H9 (cell line): ENCODE measurements at regions not wholly inside any gene's neighbourhood (a gene's known extent, or its start where the extent isn't known, plus 50 kb on each side); places are given as distances from the start of the nearest gene placed in this dataset.

Experiments
- DNase-seq: peaks from one replicate; pipeline ENCODE4 v3.0.0-alpha.2; 2017
- H2AFZ ChIP-seq: one replicate; pipeline ENCODE4 v1.6.1; 2013; ENCODE audit warnings: mild to moderate bottlenecking, low read length, control low read depth, moderate library complexity
- H2AK5ac ChIP-seq: 2 replicates; pipeline ENCODE4 v1.6.1; 2013; ENCODE audit warnings: low read length, control low read depth, mixed read lengths; ENCODE audit not compliant: insufficient read length
- H2BK120ac ChIP-seq: one replicate; pipeline ENCODE4 v1.6.1; 2013; ENCODE audit warnings: low read depth, mild to moderate bottlenecking, low read length, control low read depth, inconsistent platforms; ENCODE audit not compliant: poor library complexity, severe bottlenecking
- H2BK12ac ChIP-seq: 2 replicates; pipeline ENCODE4 v1.6.1; 2013; ENCODE audit warnings: low read length, control low read depth, mixed read lengths, low read depth; ENCODE audit not compliant: insufficient read length
- H2BK15ac ChIP-seq: 2 replicates; pipeline ENCODE4 v1.6.1; 2013; ENCODE audit warnings: low read depth, low read length, control low read depth
- H2BK20ac ChIP-seq: one replicate; pipeline ENCODE4 v1.6.1; 2013; ENCODE audit warnings: low read depth, mild to moderate bottlenecking, low read length, control low read depth, inconsistent platforms; ENCODE audit not compliant: poor library complexity, severe bottlenecking
- H2BK5ac ChIP-seq: 2 replicates; pipeline ENCODE4 v1.6.1; 2013; ENCODE audit warnings: low read length, control low read depth, mixed read lengths; ENCODE audit not compliant: insufficient read length
- H3K14ac ChIP-seq: 2 replicates; pipeline ENCODE4 v1.6.1; 2013; ENCODE audit warnings: low read length, control low read depth; ENCODE audit not compliant: insufficient read depth
- H3K18ac ChIP-seq: 2 replicates; pipeline ENCODE4 v1.6.1; 2013; ENCODE audit warnings: low read depth, mild to moderate bottlenecking, mixed read lengths, low read length, control low read depth; ENCODE audit not compliant: insufficient read length
- H3K23ac ChIP-seq: 2 replicates; pipeline ENCODE4 v1.6.1; 2013; ENCODE audit warnings: low read length, control low read depth, mixed read lengths, low read depth; ENCODE audit not compliant: insufficient read length
- H3K23me2 ChIP-seq: 2 replicates; pipeline ENCODE4 v1.6.1; 2013; ENCODE audit warnings: low read depth, mild to moderate bottlenecking, mixed read lengths, low read length, control low read depth; ENCODE audit not compliant: insufficient read length, poor library complexity, severe bottlenecking
- H3K27ac ChIP-seq: 2 replicates; pipeline ENCODE4 v1.5.1; 2013; ENCODE audit warnings: low read length, control low read depth, mixed read lengths, low read depth; ENCODE audit not compliant: insufficient read length
- H3K27me3 ChIP-seq: 2 replicates; pipeline ENCODE4 v1.6.1; 2013; ENCODE audit warnings: low read length, control low read depth, inconsistent platforms; ENCODE audit not compliant: insufficient read depth
- H3K4ac ChIP-seq: 2 replicates; pipeline ENCODE4 v1.6.1; 2013; ENCODE audit warnings: low read depth, mild to moderate bottlenecking, control low read depth, inconsistent platforms, low read length, moderate library complexity
- H3K4me1 ChIP-seq: 2 replicates; pipeline ENCODE4 v1.6.1; 2013; ENCODE audit warnings: low read length, control low read depth, inconsistent platforms; ENCODE audit not compliant: insufficient read depth
- H3K4me2 ChIP-seq: 2 replicates; pipeline ENCODE4 v1.6.1; 2013; ENCODE audit warnings: low read length, control low read depth, mixed read lengths; ENCODE audit not compliant: insufficient read length, insufficient read depth
- H3K56ac ChIP-seq: 2 replicates; pipeline ENCODE4 v1.6.1; 2013; ENCODE audit warnings: low read depth, mild to moderate bottlenecking, mixed read lengths, low read length, control low read depth; ENCODE audit not compliant: insufficient read length
- H3K79me1 ChIP-seq: 2 replicates; pipeline ENCODE4 v1.6.1; 2013; ENCODE audit warnings: low read depth, mild to moderate bottlenecking, moderate library complexity, low read length, control low read depth, inconsistent platforms; ENCODE audit not compliant: insufficient read depth, poor library complexity, severe bottlenecking
- H3K79me2 ChIP-seq: 2 replicates; pipeline ENCODE4 v1.6.1; 2013; ENCODE audit warnings: low read length, control low read depth, inconsistent platforms; ENCODE audit not compliant: insufficient read depth
- H3K9ac ChIP-seq: 2 replicates; pipeline ENCODE4 v1.6.1; 2013; ENCODE audit warnings: low read length, control low read depth, mixed read lengths; ENCODE audit not compliant: insufficient read length; ENCODE audit errors: extremely low read depth
- H3K9me3 ChIP-seq: one replicate; pipeline ENCODE4 v1.6.1; 2013; ENCODE audit warnings: low read depth, low read length, inconsistent platforms; ENCODE audit not compliant: control insufficient read depth
- H3T11ph ChIP-seq: one replicate; pipeline ENCODE4 v1.6.1; 2013; ENCODE audit warnings: mild to moderate bottlenecking, low read length, control low read depth, inconsistent platforms
- H4K20me1 ChIP-seq: one replicate; pipeline ENCODE4 v1.6.1; 2013; ENCODE audit not compliant: control insufficient read depth, insufficient read length, insufficient read depth
- H4K5ac ChIP-seq: 2 replicates; pipeline ENCODE4 v1.6.1; 2013; ENCODE audit warnings: low read depth, mild to moderate bottlenecking, mixed read lengths, low read length, control low read depth; ENCODE audit not compliant: insufficient read length
- H4K8ac ChIP-seq: replicated peaks from 2 replicates; pipeline ENCODE4 v1.6.1; 2013; ENCODE audit warnings: low read length, control low read depth, mixed read lengths, low read depth; ENCODE audit not compliant: insufficient read length
- H4K91ac ChIP-seq: 2 replicates; pipeline ENCODE4 v1.6.1; 2013; ENCODE audit warnings: low read depth, mild to moderate bottlenecking, moderate library complexity, mixed read lengths, low read length, control low read depth; ENCODE audit not compliant: insufficient read length
- H3K27ac Mint-ChIP-seq, 3 experiments: 2 replicates in 2 of 3; 3 replicates in 1 of 3; pipeline ENCODE4 v1.8.0; 2020 to 2021; ENCODE audit warnings: mixed read lengths in 3 of 3, mild to moderate bottlenecking in 1 of 3, moderate library complexity in 1 of 3
- H3K27me3 Mint-ChIP-seq: 2 replicates; pipeline ENCODE4 v1.8.0; 2021; ENCODE audit warnings: low read depth, mild to moderate bottlenecking, moderate library complexity, mixed read lengths
- H3K36me3 Mint-ChIP-seq, 3 experiments: 2 replicates in 2 of 3; 3 replicates in 1 of 3; pipeline ENCODE4 v1.8.0; 2020 to 2021; ENCODE audit warnings: low read depth in 3 of 3, mixed read lengths in 3 of 3; ENCODE audit not compliant: insufficient read depth in 1 of 3
- H3K4me1 Mint-ChIP-seq, 2 experiments: 2 replicates each; pipeline ENCODE4 v1.8.0; 2020; ENCODE audit warnings: mixed read lengths in 2 of 2
- H3K4me3 Mint-ChIP-seq, 2 experiments: 2 replicates in 1 of 2; 3 replicates in 1 of 2; pipeline ENCODE4 v1.8.0; 2020 to 2021; ENCODE audit warnings: mild to moderate bottlenecking in 2 of 2, mixed read lengths in 2 of 2, moderate library complexity in 1 of 2
- H3K9me3 Mint-ChIP-seq, 2 experiments: 2 replicates in 1 of 2; 3 replicates in 1 of 2; pipeline ENCODE4 v1.8.0; 2020; ENCODE audit warnings: mild to moderate bottlenecking in 2 of 2, mixed read lengths in 2 of 2, moderate library complexity in 1 of 2
- WGBS: extraction: QIAGEN DNeasy Blood & Tissue Kit; methylation state at CpG from one replicate; pipeline ENCODE4 v1.1.7; 2013; ENCODE audit warnings: missing lambda C conversion rate, low lambda C conversion rate, mixed read lengths; ENCODE audit not compliant: insufficient read length; ENCODE audit errors: extremely low coverage; 5-methylcytosine and 5-hydroxymethylcytosine counted together
- TF ChIP-seq, protein P1 (sequence below): fragments of 200-600 bp; sonication (generic); conservative IDR thresholded peaks from 3 replicates; pipeline ENCODE4 v1.8.0; 2021; ENCODE audit warnings: antibody characterized with exemption, mild to moderate bottlenecking

DNA sequence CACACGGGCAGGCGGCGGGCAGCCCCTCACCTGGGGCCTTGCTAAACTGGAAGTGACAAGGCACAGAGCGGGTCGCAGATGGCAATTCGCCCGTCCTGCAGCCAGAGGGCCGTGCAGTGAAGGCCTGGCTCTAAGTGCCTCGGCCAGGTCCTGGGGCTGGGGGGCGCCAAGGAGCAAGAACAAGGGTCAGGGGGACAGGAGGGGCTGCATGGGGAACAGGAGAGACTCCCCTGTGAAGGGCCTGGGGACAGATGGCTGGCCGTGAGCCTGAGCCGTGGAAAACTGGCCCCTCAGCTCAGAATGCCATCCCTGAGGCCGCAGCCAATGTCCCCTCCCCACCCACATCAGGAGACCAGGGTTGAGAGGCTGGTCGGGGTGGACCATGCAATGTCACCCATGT is 60.0 kb downstream of the RTL6 start:
- Histone ChIP-seq H3K23ac (no peak overlapping the region), H2AFZ (no peak overlapping the region), H3K23me2 (no peaks in the 10 kb centered on the region), H3K27ac (no peak overlapping the region), H2BK12ac (no peak overlapping the region), H4K8ac (no peak overlapping the region), H2BK120ac (no peak overlapping the region), H4K20me1 (no peaks in the 10 kb centered on the region), H2AK5ac (no peak overlapping the region), H3K4me1 (no peaks in the 10 kb centered on the region), H3K4me2 (no peak overlapping the region), H3K79me2 (no peaks in the 10 kb centered on the region), H3T11ph (no peak overlapping the region), H3K56ac (no peak overlapping the region), H3K4ac (no peak overlapping the region), H2BK5ac (no peak overlapping the region), H4K91ac (no peak overlapping the region), H2BK15ac (no peak overlapping the region; the same call in 1 of the 2 replicates), H3K9ac (no peak overlapping the region), H3K27me3 (no peaks in the 10 kb centered on the region), H3K14ac (no peak overlapping the region; the same call in 1 of the 2 replicates), H3K9me3 (no peaks in the 10 kb centered on the region), H4K5ac (no peak overlapping the region), H3K79me1 (no peaks in the 10 kb centered on the region), H3K18ac (no peak overlapping the region), H2BK20ac (no peak overlapping the region)
- no peaks in the 10 kb centered on the region for H3K9me3 Mint-ChIP-seq
- peak; percentile 76 for DNase-seq
- H3K4me1 Mint-ChIP-seq = peaks cover 4 to 7% of the 10 kb centered on the region in 2 experiments
- WGBS = no CpG with 5 or more reads among the region's 14 CpGs
- no peaks in the 10 kb centered on the region for H3K36me3 Mint-ChIP-seq
- H3K4me3 Mint-ChIP-seq = no peak overlapping the region
- TF ChIP-seq, protein P1, sequence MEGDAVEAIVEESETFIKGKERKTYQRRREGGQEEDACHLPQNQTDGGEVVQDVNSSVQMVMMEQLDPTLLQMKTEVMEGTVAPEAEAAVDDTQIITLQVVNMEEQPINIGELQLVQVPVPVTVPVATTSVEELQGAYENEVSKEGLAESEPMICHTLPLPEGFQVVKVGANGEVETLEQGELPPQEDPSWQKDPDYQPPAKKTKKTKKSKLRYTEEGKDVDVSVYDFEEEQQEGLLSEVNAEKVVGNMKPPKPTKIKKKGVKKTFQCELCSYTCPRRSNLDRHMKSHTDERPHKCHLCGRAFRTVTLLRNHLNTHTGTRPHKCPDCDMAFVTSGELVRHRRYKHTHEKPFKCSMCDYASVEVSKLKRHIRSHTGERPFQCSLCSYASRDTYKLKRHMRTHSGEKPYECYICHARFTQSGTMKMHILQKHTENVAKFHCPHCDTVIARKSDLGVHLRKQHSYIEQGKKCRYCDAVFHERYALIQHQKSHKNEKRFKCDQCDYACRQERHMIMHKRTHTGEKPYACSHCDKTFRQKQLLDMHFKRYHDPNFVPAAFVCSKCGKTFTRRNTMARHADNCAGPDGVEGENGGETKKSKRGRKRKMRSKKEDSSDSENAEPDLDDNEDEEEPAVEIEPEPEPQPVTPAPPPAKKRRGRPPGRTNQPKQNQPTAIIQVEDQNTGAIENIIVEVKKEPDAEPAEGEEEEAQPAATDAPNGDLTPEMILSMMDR = peak; percentile 64
- peaks cover 7% of the 10 kb centered on the region for H3K27me3 Mint-ChIP-seq
- no peak overlapping the region for H3K27ac Mint-ChIP-seq
